ENCODE measurements at regions not wholly inside any gene's neighbourhood (a gene's known extent, or its start where the extent isn't known, plus 50 kb on each side); places are given as distances from the start of the nearest gene placed in this dataset.

DNA sequence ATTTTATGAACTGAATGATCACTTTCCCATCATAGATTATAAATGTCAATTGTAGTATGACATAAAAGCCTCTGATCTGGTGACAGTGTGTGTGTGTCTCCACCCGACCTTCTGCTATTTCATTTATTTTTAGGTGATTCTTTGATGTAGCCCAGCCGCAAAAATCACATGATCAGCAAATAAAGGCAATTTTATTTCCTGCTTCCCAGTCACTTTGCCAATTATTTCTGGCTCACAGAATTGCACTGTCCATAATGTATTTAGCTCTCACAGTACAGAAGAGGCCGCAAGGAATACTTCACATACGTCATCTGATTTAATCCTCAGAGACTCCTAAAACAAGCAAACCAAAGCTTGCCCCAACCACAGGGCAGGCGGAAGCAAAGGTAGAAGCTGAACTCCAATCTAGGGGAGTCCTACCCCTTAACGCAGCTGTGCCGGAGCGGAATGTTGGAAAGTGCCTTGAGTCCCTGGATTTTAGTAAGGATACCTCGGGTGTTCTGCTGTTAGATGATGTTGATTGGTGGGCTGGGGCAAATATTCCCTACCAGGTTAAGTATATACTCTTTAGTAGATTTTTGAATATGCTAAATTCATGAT is 384.0 kb upstream of the IRX4 start:
- ChIA-PET CTCF (no interaction called here), POLR2A (no interaction called here)
- H3K4me3 ChIP-seq (ENCODE audit: low read depth, low read length) = no peak overlapping the region
- no peak for DNase-seq (ENCODE audit: low read depth, low spot score)
- TF ChIP-seq, protein P1, sequence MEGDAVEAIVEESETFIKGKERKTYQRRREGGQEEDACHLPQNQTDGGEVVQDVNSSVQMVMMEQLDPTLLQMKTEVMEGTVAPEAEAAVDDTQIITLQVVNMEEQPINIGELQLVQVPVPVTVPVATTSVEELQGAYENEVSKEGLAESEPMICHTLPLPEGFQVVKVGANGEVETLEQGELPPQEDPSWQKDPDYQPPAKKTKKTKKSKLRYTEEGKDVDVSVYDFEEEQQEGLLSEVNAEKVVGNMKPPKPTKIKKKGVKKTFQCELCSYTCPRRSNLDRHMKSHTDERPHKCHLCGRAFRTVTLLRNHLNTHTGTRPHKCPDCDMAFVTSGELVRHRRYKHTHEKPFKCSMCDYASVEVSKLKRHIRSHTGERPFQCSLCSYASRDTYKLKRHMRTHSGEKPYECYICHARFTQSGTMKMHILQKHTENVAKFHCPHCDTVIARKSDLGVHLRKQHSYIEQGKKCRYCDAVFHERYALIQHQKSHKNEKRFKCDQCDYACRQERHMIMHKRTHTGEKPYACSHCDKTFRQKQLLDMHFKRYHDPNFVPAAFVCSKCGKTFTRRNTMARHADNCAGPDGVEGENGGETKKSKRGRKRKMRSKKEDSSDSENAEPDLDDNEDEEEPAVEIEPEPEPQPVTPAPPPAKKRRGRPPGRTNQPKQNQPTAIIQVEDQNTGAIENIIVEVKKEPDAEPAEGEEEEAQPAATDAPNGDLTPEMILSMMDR (IDR thresholded peaks at IDR 0.05; ENCODE audit: insufficient read depth, low read length, missing control alignments) = no peak

DNA sequence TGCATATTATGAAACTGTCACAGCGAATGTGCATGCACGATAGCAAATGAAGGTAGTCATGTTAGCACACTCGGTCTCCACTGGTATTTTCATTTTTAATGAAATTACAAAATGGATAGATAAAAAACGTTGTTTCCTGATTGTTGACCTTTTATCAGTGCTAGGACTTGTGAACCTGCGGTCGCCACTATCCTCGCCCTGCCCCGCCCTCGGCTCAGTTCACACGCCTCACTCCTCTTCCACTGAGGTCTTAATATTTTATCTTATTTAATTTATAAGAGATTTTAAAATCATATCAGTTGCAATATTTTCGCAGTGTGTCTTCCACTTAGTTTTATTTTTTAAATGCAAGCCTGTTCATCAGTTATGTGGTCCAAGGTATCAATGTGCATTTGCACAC is 382.6 kb upstream of the IRX4 start:
- CTCF ChIA-PET = no interaction called here
- TF ChIP-seq, protein P1 (IDR thresholded peaks at IDR 0.05; ENCODE audit: insufficient read depth, low read length, missing control alignments) = no peak

DNA sequence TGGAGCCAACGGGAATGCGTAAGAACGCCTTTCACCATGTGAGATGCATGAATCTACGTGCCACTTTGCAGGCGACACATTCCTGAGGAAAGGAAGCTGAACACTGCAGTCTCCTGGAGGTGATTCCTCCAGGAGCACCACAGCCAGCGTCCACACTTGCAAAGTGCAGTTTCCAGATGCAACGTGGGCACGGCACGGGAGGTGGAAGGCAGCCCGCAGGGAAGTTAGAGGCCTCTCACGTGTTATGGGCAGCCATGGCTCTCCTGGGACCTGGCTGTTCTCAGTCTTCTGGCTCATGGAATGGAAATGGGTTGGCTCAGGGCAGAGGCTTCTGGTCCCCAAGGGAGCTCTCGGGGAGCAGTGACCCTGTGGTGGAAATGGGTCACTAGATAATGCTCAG is 381.0 kb upstream of the IRX4 start:
- DNase-seq (ENCODE audit: low read depth, low spot score) = no peak
- ChIA-PET POLR2A (no interaction called here), CTCF (no interaction called here)
- TF ChIP-seq, protein P1 (IDR thresholded peaks at IDR 0.05; ENCODE audit: insufficient read depth, low read length, missing control alignments) = no peak
- H3K4me3 ChIP-seq (ENCODE audit: low read depth, low read length) = no peak overlapping the region

More for the DNA sequence above, 382.6 kb upstream of the IRX4 start:
- H3K4me3 ChIP-seq (ENCODE audit: low read depth, low read length) = no peak overlapping the region
- POLR2A ChIA-PET = no interaction called here
- no peak for DNase-seq (ENCODE audit: low read depth, low spot score)

DNA sequence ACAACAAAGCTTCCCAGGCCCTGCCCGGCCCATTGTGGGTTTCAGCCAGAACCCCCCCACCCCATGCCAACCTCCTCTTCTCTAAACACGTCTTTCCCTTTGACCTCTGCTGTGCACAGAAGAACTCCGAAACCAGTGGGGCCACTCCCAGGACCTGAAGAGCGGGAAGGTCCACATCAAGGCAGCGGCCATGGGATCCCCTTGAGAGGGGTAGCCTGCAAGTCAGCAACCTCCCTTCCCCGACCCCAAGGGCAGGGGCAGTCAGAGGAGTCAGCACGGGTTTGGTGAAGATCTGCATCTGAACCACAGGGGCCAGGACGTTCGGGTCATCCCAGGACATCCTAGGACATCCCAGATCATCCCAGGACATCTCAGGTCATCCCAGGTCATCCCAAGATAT is 379.9 kb upstream of the IRX4 start:
- TF ChIP-seq, protein P1 (IDR thresholded peaks at IDR 0.05; ENCODE audit: insufficient read depth, low read length, missing control alignments) = no peak
- CTCF ChIA-PET = no interaction called here
- POLR2A ChIA-PET = no interaction called here

DNA sequence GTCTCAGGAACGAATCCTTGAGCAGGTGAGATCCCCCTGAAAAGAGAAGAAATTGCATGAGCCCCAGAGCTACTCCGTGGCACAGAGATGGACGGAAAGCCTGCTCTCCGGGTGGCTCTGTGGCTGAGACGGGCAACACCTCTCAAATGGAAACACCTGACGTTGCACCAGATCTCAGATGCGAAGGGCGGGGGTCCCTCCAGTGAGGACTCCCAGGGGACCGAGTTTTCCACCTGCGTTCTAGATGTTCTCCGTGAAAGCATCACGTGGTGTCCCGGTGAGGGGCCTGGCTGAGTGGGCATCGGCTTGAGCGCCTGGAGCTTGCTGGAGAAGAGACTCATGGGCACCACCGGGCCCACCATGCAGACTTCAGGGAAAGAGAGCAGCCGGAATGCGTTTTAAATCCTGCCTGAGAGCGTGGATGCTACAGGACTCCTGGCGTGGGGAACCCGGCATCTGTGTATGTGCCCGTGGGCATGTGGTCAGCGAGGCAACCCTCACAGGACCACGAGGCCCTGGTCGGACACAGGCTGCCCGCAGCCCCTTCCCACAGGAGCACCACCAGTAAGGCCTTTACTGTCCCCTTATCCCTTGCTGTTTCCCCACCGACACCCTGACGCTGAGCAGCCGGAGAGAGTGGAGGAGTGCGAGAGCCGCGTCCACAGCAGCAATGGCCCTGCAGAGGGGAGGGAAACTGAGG is 378.4 kb upstream of the IRX4 start:
- H3K4me3 ChIP-seq (ENCODE audit: low read depth, low read length) = no peak overlapping the region
- ChIA-PET POLR2A (no interaction called here), CTCF (no interaction called here)
- TF ChIP-seq, protein P1 (IDR thresholded peaks at IDR 0.05; ENCODE audit: insufficient read depth, low read length, missing control alignments) = no peak
- DNase-seq (ENCODE audit: low read depth, low spot score) = no peak

More for the DNA sequence above, 379.9 kb upstream of the IRX4 start:
- DNase-seq (ENCODE audit: low read depth, low spot score) = no peak
- H3K4me3 ChIP-seq (ENCODE audit: low read depth, low read length) = no peak overlapping the region

DNA sequence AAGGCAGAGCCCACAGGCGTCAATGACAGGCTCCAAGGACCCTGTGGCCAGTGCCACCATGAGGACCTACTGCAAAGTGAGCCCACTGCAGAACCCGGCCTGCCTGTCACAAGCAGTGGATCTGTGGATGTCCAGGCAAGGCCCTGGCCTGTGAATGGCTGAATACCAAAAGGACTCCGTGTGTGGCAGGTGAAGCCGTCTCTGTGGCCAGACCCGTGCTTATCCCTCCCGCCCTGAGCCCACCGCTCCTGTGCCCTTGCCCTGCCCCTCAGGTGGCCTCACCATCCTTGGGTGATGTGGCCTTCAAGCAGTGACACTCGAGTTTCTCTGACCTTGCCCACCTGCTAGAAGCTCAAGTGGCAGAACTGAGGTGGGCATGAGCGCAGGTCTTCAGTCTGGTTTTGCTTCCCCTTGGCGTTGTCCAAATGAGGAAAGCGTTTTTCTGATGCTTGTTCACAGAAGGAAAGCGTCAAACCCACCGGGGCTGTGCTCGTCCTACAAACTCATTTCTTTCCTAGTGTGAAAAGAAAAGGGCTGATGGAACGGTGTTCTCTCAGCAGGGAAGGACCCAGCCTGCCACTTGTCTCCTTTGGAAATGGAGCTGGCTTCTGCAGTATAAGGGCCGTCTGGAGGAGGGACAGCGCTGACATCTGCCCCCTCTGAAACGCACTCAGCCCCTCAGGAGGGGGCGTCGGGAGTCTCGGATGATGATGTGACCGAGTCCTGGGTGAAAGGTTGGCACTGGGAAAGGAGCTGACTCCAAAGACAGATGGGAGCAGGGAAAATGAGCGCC is 377.7 kb upstream of the IRX4 start:
- no peak overlapping the region for H3K4me3 ChIP-seq (ENCODE audit: low read depth, low read length)
- TF ChIP-seq, protein P1 (IDR thresholded peaks at IDR 0.05; ENCODE audit: insufficient read depth, low read length, missing control alignments) = no peak
- DNase-seq (ENCODE audit: low read depth, low spot score) = no peak
- CTCF ChIA-PET = no interaction called here
- POLR2A ChIA-PET = no interaction called here
